ENCODE measurements at regions not wholly inside any gene's neighbourhood (a gene's known extent, or its start where the extent isn't known, plus 50 kb on each side); places are given as distances from the start of the nearest gene placed in this dataset.

GRCh38 chr6:56752009-56752408 is 109.3 kb upstream of the DST start:
- Histone ChIP-seq H3K27ac (replicated peaks) (no peak overlapping the region), H3K27me3 (ENCODE audit: insufficient read depth, poor library complexity, severe bottlenecking) (no peaks in the 10 kb centered on the region), H3K4me3 (replicated peaks; ENCODE audit: insufficient read depth, low read length) (no peak overlapping the region)
- TF ChIP-seq SPI1 (IDR thresholded peaks at IDR 0.05; ENCODE audit: borderline replicate concordance, low read depth) (no peak), GABPA (IDR thresholded peaks at IDR 0.05; ENCODE audit: low read depth) (no peak), REST (IDR thresholded peaks at IDR 0.05; ENCODE audit: insufficient replicate concordance, low read depth) (no peak), CTCF (IDR thresholded peaks at IDR 0.05; ENCODE audit: insufficient read depth, low read length) (no peak), POLR2AphosphoS5 (IDR thresholded peaks at IDR 0.05; ENCODE audit: low read depth) (no peak)
- no peak for DNase-seq (ENCODE audit: low read depth in 1 of 2, low spot score in 1 of 2)

- Histone ChIP-seq H3K4me3 (replicated peaks; ENCODE audit: insufficient read depth, low read length) (no peak overlapping the region), H3K27me3 (ENCODE audit: insufficient read depth, poor library complexity, severe bottlenecking) (no peaks in the 10 kb centered on the region), H3K27ac (replicated peaks) (no peak overlapping the region)
- TF ChIP-seq POLR2AphosphoS5 (IDR thresholded peaks at IDR 0.05; ENCODE audit: low read depth) (no peak), GABPA (IDR thresholded peaks at IDR 0.05; ENCODE audit: low read depth) (no peak), SPI1 (IDR thresholded peaks at IDR 0.05; ENCODE audit: borderline replicate concordance, low read depth) (no peak), REST (IDR thresholded peaks at IDR 0.05; ENCODE audit: insufficient replicate concordance, low read depth) (no peak), CTCF (IDR thresholded peaks at IDR 0.05; ENCODE audit: insufficient read depth, low read length) (no peak)
- no peak for DNase-seq (ENCODE audit: low read depth in 1 of 2, low spot score in 1 of 2)
Measured at GRCh38 chr6:56751604-56752003, 108.9 kb upstream of the DST start.

GRCh38 chr6:56750686-56751085 is 108.0 kb upstream of the DST start:
- TF ChIP-seq SPI1 (IDR thresholded peaks at IDR 0.05; ENCODE audit: borderline replicate concordance, low read depth) = no peak
- no peak overlapping the region for H3K4me3 ChIP-seq (replicated peaks; ENCODE audit: insufficient read depth, low read length)
- H3K27ac ChIP-seq (replicated peaks) = no peak overlapping the region
- no peak for DNase-seq (ENCODE audit: low read depth in 1 of 2, low spot score in 1 of 2)
- H3K27me3 ChIP-seq (ENCODE audit: insufficient read depth, poor library complexity, severe bottlenecking) = no peaks in the 10 kb centered on the region

- H3K27me3 ChIP-seq (ENCODE audit: insufficient read depth, poor library complexity, severe bottlenecking) = no peaks in the 10 kb centered on the region
- no peak for TF ChIP-seq POLR2AphosphoS5 (IDR thresholded peaks at IDR 0.05; ENCODE audit: low read depth)
- no peak for TF ChIP-seq REST (IDR thresholded peaks at IDR 0.05; ENCODE audit: insufficient replicate concordance, low read depth)
- TF ChIP-seq CTCF (IDR thresholded peaks at IDR 0.05; ENCODE audit: insufficient read depth, low read length) = no peak
- TF ChIP-seq GABPA (IDR thresholded peaks at IDR 0.05; ENCODE audit: low read depth) = no peak
- TF ChIP-seq SPI1 (IDR thresholded peaks at IDR 0.05; ENCODE audit: borderline replicate concordance, low read depth) = no peak
- H3K4me3 ChIP-seq (replicated peaks; ENCODE audit: insufficient read depth, low read length) = no peak overlapping the region
- no peak for DNase-seq (ENCODE audit: low read depth in 1 of 2, low spot score in 1 of 2)
- H3K27ac ChIP-seq (replicated peaks) = no peak overlapping the region
Measured at GRCh38 chr6:56749632-56750151, 107.0 kb upstream of the DST start.
